ENCODE measurements at regions not wholly inside any gene's neighbourhood (a gene's known extent, or its start where the extent isn't known, plus 50 kb on each side); places are given as distances from the start of the nearest gene placed in this dataset.
A peak's percentile ranks its signal among the peaks of the same experiment; 100 is the strongest.

DNA sequence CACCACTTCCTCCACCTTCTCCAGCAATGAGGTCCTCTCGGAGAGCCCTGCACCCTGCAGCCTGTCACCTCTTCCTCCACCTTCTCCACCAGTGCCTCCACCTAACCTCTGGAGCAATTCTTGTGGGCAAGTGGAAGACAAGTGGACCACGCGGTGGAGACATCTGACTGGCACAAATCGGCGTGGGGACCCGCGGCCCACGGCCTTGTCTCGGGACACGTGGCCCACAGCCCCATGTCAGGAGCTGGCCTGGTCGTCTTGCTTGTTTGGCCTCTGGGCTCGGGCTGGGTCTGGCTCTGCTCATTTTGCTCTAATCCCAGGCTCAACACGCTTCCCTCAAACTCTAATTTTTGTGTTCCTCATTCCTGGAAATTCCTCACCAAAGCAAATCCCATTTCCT is 393.1 kb upstream of the IRX1 start:
- H3K36me3 Mint-ChIP-seq (ENCODE audit: low read depth): no peaks in the 10 kb centered on the region

GRCh38 chr5:3201941-3202340 is 393.7 kb upstream of the IRX1 start:
- no peaks in the 10 kb centered on the region for H3K36me3 Mint-ChIP-seq (ENCODE audit: low read depth)
- no peak for TF ChIP-seq CTCF (IDR thresholded peaks at IDR 0.05)
- DNase-seq: no peak
- peaks cover 88% of the 10 kb centered on the region for H3K27me3 Mint-ChIP-seq (ENCODE audit: low read depth, poor library complexity)
- H3K4me3 Mint-ChIP-seq: no peak overlapping the region
- no peak overlapping the region for H3K27ac Mint-ChIP-seq
- peaks cover 21% of the 10 kb centered on the region for H3K9me3 Mint-ChIP-seq
- peaks cover 27% of the 10 kb centered on the region for H3K4me1 Mint-ChIP-seq

More for the DNA sequence above, 393.1 kb upstream of the IRX1 start:
- Mint-ChIP-seq H3K4me1 (peaks cover 21% of the 10 kb centered on the region), H3K27me3 (ENCODE audit: low read depth, poor library complexity) (peaks cover 82% of the 10 kb centered on the region), H3K9me3 (peaks cover 21% of the 10 kb centered on the region), H3K4me3 (no peak overlapping the region), H3K27ac (no peak overlapping the region)
- TF ChIP-seq CTCF (IDR thresholded peaks at IDR 0.05): no peak
- DNase-seq: no peak

- peaks cover 92% of the 10 kb centered on the region for H3K27me3 Mint-ChIP-seq (ENCODE audit: low read depth, poor library complexity)
These were observed 394.5 kb upstream of the IRX1 start for GRCh38 chr5:3201121-3201520.

DNA sequence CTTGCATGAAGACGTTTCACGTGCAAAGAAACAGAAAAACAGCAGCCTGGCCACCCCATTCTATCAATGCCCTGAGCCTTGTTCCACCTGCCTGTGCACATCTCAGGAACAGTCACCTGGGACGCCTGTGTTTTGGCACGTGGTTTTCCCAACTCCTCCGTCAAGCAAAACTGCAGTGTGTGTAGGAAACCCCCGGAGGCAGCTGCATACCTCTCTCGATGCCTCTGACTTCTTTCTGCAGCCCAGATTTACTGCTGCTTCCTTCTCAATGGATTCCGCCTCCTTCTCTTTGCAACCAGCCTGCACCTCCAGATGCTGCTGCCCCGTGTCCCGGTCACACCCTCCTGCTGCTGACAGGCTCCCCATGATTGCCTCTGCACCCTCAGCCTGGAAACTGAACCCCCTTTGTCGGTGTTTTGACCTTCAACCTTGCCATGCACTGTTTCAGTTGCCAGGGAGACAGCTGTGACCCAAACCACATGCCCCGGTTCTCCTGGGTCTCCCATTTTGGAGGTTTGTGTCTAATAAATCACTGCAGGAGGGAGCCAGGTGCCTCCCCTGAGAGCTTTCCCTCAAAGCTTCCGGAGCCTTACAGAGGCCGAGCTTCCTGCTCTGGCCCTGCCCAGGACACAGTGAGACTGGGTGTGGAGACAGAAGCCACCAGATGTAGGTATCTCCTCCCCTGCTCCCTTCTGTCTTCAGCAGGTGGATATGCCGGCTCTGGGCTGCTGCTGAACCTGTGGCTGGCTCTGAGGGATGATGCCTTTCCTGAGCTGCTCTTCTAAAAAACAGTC is 395.5 kb upstream of the IRX1 start:
- H3K36me3 Mint-ChIP-seq (ENCODE audit: low read depth): no peaks in the 10 kb centered on the region
- H3K27ac Mint-ChIP-seq: no peak overlapping the region
- peaks cover 15% of the 10 kb centered on the region for H3K9me3 Mint-ChIP-seq
- H3K4me1 Mint-ChIP-seq: peaks cover 31% of the 10 kb centered on the region
- peak overlapping the region; percentile 45 for H3K4me3 Mint-ChIP-seq
- TF ChIP-seq CTCF (IDR thresholded peaks at IDR 0.05): no peak
- peak; percentile 15 for DNase-seq
- peaks cover 94% of the 10 kb centered on the region for H3K27me3 Mint-ChIP-seq (ENCODE audit: low read depth, poor library complexity)

More at GRCh38 chr5:3201121-3201520, 394.5 kb upstream of the IRX1 start:
- Mint-ChIP-seq H3K27ac (no peak overlapping the region), H3K4me3 (no peak overlapping the region), H3K36me3 (ENCODE audit: low read depth) (no peaks in the 10 kb centered on the region), H3K9me3 (peaks cover 21% of the 10 kb centered on the region), H3K4me1 (peaks cover 27% of the 10 kb centered on the region)
- no peak for DNase-seq
- TF ChIP-seq CTCF (IDR thresholded peaks at IDR 0.05): no peak

- H3K36me3 Mint-ChIP-seq (ENCODE audit: low read depth): no peaks in the 10 kb centered on the region
- H3K9me3 Mint-ChIP-seq: peaks cover 3% of the 10 kb centered on the region
- peaks cover 47% of the 10 kb centered on the region for H3K4me1 Mint-ChIP-seq
- peak overlapping the region; percentile 75 for H3K4me3 Mint-ChIP-seq
- no peak overlapping the region for H3K27ac Mint-ChIP-seq
- no peak for DNase-seq
- no peak for TF ChIP-seq CTCF (IDR thresholded peaks at IDR 0.05)
- peaks cover 87% of the 10 kb centered on the region for H3K27me3 Mint-ChIP-seq (ENCODE audit: low read depth, poor library complexity)
These were observed 397.6 kb upstream of the IRX1 start for GRCh38 chr5:3198074-3198449.
